ENCODE measurements at regions not wholly inside any gene's neighbourhood (a gene's known extent, or its start where the extent isn't known, plus 50 kb on each side); places are given as distances from the start of the nearest gene placed in this dataset.

GRCh38 chr5:169421677-169422076 lies 120.7 kb upstream of the SLIT3 start:
- no peak for TF ChIP-seq CTCF (IDR thresholded peaks at IDR 0.05)
- no peak for TF ChIP-seq EZH2 (IDR thresholded peaks at IDR 0.05; ENCODE audit: borderline replicate concordance, insufficient read depth, low read depth, low read length, poor library complexity, severe bottlenecking)

Data from B cell (primary cell).